ENCODE measurements at regions not wholly inside any gene's neighbourhood (a gene's known extent, or its start where the extent isn't known, plus 50 kb on each side); places are given as distances from the start of the nearest gene placed in this dataset.

- Histone ChIP-seq H2BK20ac (ENCODE audit: low read length) (no peak overlapping the region), H3K9me3 (ENCODE audit: insufficient read depth in 2 of 2, low read depth in 1 of 2, low read length in 1 of 2) (no peaks in the 10 kb centered on the region), H3K79me2 (ENCODE audit: control insufficient read depth in 1 of 2, insufficient read depth in 2 of 2, low read length in 2 of 2) (no peaks in the 10 kb centered on the region), H3K79me1 (ENCODE audit: low read depth, low read length) (no peaks in the 10 kb centered on the region), H2BK15ac (ENCODE audit: low read length) (no peak overlapping the region), H3K14ac (ENCODE audit: insufficient read length) (no peak overlapping the region), H3K27ac (ENCODE audit: low read depth, low read length) (no peak overlapping the region), H3K4me1 (replicated peaks in 1 of 4; ENCODE audit: control insufficient read depth in 3 of 4, insufficient read depth in 4 of 4, low read length in 3 of 4) (no peaks in the 10 kb centered on the region), H2BK120ac (replicated peaks; ENCODE audit: low read depth, low read length) (no peak overlapping the region), H2BK12ac (ENCODE audit: low read depth, low read length) (no peak overlapping the region), H4K20me1 (replicated peaks in 1 of 2; ENCODE audit: control insufficient read depth in 1 of 2, insufficient read depth in 2 of 2, low read length in 2 of 2) (no peaks in the 10 kb centered on the region), H3K23me2 (ENCODE audit: low read depth, low read length) (no peaks in the 10 kb centered on the region), H4K8ac (ENCODE audit: extremely low read depth, insufficient read depth, low read length) (no peak overlapping the region), H2AK5ac (ENCODE audit: low read depth, low read length) (no peak overlapping the region), H4K5ac (ENCODE audit: insufficient read length, low read depth, low read length) (no peak overlapping the region), H3K4me3 (ENCODE audit: extremely low read depth in 1 of 4, insufficient read depth in 2 of 4, low read depth in 3 of 4, low read length in 4 of 4) (no peak overlapping the region), H3K4ac (replicated peaks; ENCODE audit: insufficient read length, low read depth, low read length) (no peak overlapping the region), H3K27me3 (replicated peaks in 1 of 4; ENCODE audit: control insufficient read depth in 3 of 4, extremely low read depth in 1 of 4, insufficient read depth in 3 of 4, low read length in 3 of 4) (no peaks in the 10 kb centered on the region), H2BK5ac (ENCODE audit: low read depth, low read length) (no peak overlapping the region), H4K91ac (replicated peaks; ENCODE audit: insufficient read length, low read length) (no peak overlapping the region), H3K18ac (ENCODE audit: extremely low read depth, low read length) (no peak overlapping the region), H3K4me2 (ENCODE audit: insufficient read depth in 1 of 2, low read depth in 2 of 2, low read length in 2 of 2) (no peak overlapping the region), H3K36me3 (ENCODE audit: control insufficient read depth in 2 of 4, insufficient read depth in 4 of 4, low read length in 3 of 4) (no peaks in the 10 kb centered on the region), H2AFZ (ENCODE audit: low read length) (no peak overlapping the region), H3K56ac (replicated peaks; ENCODE audit: insufficient read length, low read depth, low read length) (no peak overlapping the region), H3K23ac (ENCODE audit: insufficient read length) (no peak overlapping the region), H3K9ac (replicated peaks in 1 of 4; ENCODE audit: extremely low read depth in 1 of 4, low read depth in 3 of 4, low read length in 3 of 4) (no peak overlapping the region)
- POLR2A ChIA-PET (ENCODE audit: partially characterized antibody) = no interaction called here
- FAIRE-seq = no peak
- WGBS, 2 experiments (ENCODE audit: extremely low coverage in 1 of 2, insufficient coverage in 1 of 2, insufficient read length in 1 of 2, insufficient replicate concordance in 2 of 2, low coverage in 1 of 2, low lambda C conversion rate in 2 of 2, missing lambda C conversion rate in 1 of 2) = 93% methylated on average over 2 of the region's 2 CpGs; no CpG with 5 or more reads in 1 of the 2 experiments
- TF ChIP-seq, protein P1, sequence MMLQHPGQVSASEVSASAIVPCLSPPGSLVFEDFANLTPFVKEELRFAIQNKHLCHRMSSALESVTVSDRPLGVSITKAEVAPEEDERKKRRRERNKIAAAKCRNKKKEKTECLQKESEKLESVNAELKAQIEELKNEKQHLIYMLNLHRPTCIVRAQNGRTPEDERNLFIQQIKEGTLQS (IDR thresholded peaks at IDR 0.05; ENCODE audit: insufficient read depth, low read depth, low read length) = no peak
- TF ChIP-seq SAP30 (IDR thresholded peaks at IDR 0.05; ENCODE audit: insufficient read depth, insufficient replicate concordance, low read length) (no peak), BRCA1 (IDR thresholded peaks at IDR 0.05; ENCODE audit: low read depth, low read length) (no peak), CBX8 (IDR thresholded peaks at IDR 0.05; ENCODE audit: borderline replicate concordance, low read depth, low read length) (no peak), POU5F1 (IDR thresholded peaks at IDR 0.05; ENCODE audit: low read depth, low read length) (no peak), RBBP5 (IDR thresholded peaks at IDR 0.05; ENCODE audit: borderline replicate concordance, low read depth, low read length) (no peak)
- CTCF ChIA-PET (ENCODE audit: partially characterized antibody) = interaction anchor here (1.4 kb wide), 1 partner anchor 17 kb away, joined by 3 read pairs; no protein-coding TSS in a partner anchor
- DNase-seq (ENCODE audit: low read depth in 1 of 2, low spot score in 2 of 2) = no peak
Measured at GRCh38 chr13:57073983-57074382, 66.7 kb upstream of the PRR20A start.

Measured in H1 (cell line).